Tibial nerve (tissue), 4 donors: ENCODE measurements at regions not wholly inside any gene's neighbourhood (a gene's known extent, or its start where the extent isn't known, plus 50 kb on each side); places are given as distances from the start of the nearest gene placed in this dataset.

Source experiments
- CTCF ChIP-seq, 5 experiments: fragments of 200-600 bp in 3 of 5; fragments of 450-650 bp in 2 of 5; sonication (generic) in 3 of 5; IDR thresholded peaks; one replicate each; pipeline ENCODE4 v1.5.1; 2016 to 2019; ENCODE audit warnings: antibody characterized with exemption in 5 of 5, mild to moderate bottlenecking in 3 of 5, moderate library complexity in 2 of 5
- EP300 ChIP-seq, 2 donors: sonication (generic); formaldehyde crosslinking; IDR thresholded peaks; one replicate each; pipeline ENCODE4 v1.6.1; 2017; ENCODE audit warnings: antibody characterized with exemption in 2 of 2, mild to moderate bottlenecking in 1 of 2
- POLR2A ChIP-seq, 2 donors: fragments of 450-650 bp; IDR thresholded peaks; one replicate each; pipeline ENCODE4 v1.6.1; 2017; ENCODE audit warnings: antibody characterized with exemption in 2 of 2, mild to moderate bottlenecking in 2 of 2, moderate library complexity in 2 of 2

GRCh38 chr3:11733914-11734313 is 90.2 kb upstream of the VGLL4 start:
- no peak for TF ChIP-seq POLR2A (IDR thresholded peaks at IDR 0.05)
- TF ChIP-seq EP300 (IDR thresholded peaks at IDR 0.05), result no peak
- TF ChIP-seq CTCF (IDR thresholded peaks at IDR 0.05), result no peak
